Left lung (tissue), 4 donors: ENCODE measurements at regions not wholly inside any gene's neighbourhood (a gene's known extent, or its start where the extent isn't known, plus 50 kb on each side); places are given as distances from the start of the nearest gene placed in this dataset.
"Not testable (repeated sequence)": the region's sequence is repeated elsewhere in the genome, so short reads cannot be mapped to it uniquely, and the experiment has no call there.

Source experiments
- ATAC-seq: fragments of 200-7000 bp; cut with Tn5 transposase; one replicate; pipeline ENCODE4 v1.9.1; 2020; ENCODE audit warnings: moderate library complexity
- DNase-seq, 4 donors: peaks; one replicate each; pipeline ENCODE4 v3.0.0-alpha.2; 2013 to 2020
- H3K27ac ChIP-seq, 2 donors: fragments of 200-600 bp; sonication (generic) in 1 of 2; one replicate each; pipeline versions ENCODE4 v1.5.0 to v1.8.0; 2020 to 2021
- H3K27me3 ChIP-seq, 2 donors: fragments of 200-600 bp; sonication (generic) in 1 of 2; one replicate each; pipeline versions ENCODE4 v1.5.0 to v1.8.0; 2020 to 2021
- H3K36me3 ChIP-seq, 2 donors: fragments of 200-600 bp; sonication (generic) in 1 of 2; one replicate each; pipeline versions ENCODE4 v1.5.0 to v1.8.0; 2020 to 2021
- H3K4me1 ChIP-seq, 2 donors: fragments of 200-600 bp; one replicate each; pipeline ENCODE4 v1.8.0; 2021
- H3K4me3 ChIP-seq, 2 donors: fragments of 200-600 bp; sonication (generic) in 1 of 2; one replicate each; pipeline versions ENCODE4 v1.5.0 to v1.8.0; 2020 to 2021; ENCODE audit warnings: mild to moderate bottlenecking in 1 of 2
- H3K9me3 ChIP-seq, 2 donors: fragments of 200-600 bp; sonication (generic) in 1 of 2; one replicate each; pipeline versions ENCODE4 v1.5.0 to v1.8.0; 2020 to 2021
- intact Hi-C, 2 donors: fragments of 100-400 bp; cut with DNase I; formaldehyde crosslinking; loops; one replicate each; pipeline versions ENCODE4 v1.11.2 to v1.14.2; 2022
- TF ChIP-seq, protein P1 (sequence below), 2 donors: fragments of 200-600 bp; sonication (generic) in 1 of 2; IDR thresholded peaks; one replicate each; pipeline versions ENCODE4 v1.5.0 to v1.8.0; 2021; ENCODE audit warnings: antibody characterized with exemption in 2 of 2
- donor health status: DM: no; HTN: yes; CAD: no.
- donor health status: DM: no; HTN: no; CAD: no.

DNA sequence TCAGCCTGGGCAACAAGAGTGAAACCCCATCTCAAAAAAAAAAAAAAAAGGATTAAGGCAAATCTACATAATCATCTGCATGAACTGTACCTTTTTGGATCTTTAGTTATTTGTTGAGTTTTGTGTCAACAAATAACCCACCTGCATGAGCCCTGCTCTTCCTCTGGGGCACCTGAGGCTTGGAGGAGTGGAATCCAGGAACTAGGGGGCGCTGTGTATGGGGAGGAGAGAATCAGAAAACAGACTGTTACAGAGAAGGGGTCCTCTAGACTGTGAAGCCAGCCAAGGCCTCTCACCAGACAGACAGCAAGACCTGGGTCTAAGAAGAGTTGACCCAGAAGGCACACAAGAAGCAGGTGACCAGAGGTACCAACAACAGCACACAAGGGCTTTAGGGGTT lies 682.8 kb upstream of the NRP1 start:
- no peak overlapping the region for H3K4me3 ChIP-seq
- intact Hi-C loops, result no loop called here
- H3K4me1 ChIP-seq, result no peaks in the 10 kb centered on the region
- DNase-seq, result no peak
- no peaks in the 10 kb centered on the region for H3K9me3 ChIP-seq
- H3K27ac ChIP-seq, result no peak overlapping the region
- ATAC-seq, result no peak
- TF ChIP-seq, protein P1, sequence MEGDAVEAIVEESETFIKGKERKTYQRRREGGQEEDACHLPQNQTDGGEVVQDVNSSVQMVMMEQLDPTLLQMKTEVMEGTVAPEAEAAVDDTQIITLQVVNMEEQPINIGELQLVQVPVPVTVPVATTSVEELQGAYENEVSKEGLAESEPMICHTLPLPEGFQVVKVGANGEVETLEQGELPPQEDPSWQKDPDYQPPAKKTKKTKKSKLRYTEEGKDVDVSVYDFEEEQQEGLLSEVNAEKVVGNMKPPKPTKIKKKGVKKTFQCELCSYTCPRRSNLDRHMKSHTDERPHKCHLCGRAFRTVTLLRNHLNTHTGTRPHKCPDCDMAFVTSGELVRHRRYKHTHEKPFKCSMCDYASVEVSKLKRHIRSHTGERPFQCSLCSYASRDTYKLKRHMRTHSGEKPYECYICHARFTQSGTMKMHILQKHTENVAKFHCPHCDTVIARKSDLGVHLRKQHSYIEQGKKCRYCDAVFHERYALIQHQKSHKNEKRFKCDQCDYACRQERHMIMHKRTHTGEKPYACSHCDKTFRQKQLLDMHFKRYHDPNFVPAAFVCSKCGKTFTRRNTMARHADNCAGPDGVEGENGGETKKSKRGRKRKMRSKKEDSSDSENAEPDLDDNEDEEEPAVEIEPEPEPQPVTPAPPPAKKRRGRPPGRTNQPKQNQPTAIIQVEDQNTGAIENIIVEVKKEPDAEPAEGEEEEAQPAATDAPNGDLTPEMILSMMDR (IDR thresholded peaks at IDR 0.05), result no peak
- H3K27me3 ChIP-seq, result no peaks in the 10 kb centered on the region
- no peaks in the 10 kb centered on the region for H3K36me3 ChIP-seq

DNA sequence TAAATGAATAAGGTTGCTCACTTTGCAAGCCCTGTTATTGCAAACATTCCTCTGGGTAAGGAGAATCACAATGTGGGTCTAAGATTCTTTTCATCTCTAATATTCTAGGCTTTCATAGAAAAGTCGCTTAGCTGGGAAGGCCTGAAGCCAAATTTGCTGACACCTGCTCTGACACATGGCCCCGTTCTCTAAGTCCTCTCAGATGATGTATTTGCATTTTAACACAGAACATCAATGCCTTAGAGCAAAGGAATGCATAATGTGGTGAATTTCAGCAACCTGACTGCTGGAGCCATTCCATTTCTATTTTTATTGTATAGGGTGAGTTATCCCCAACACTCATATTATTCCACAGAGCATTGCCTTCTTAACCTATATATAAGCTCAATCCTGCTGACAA lies 682.1 kb upstream of the NRP1 start:
- H3K27ac ChIP-seq, result no peak overlapping the region
- no peak for ATAC-seq
- no peaks in the 10 kb centered on the region for H3K4me1 ChIP-seq
- no peaks in the 10 kb centered on the region for H3K27me3 ChIP-seq
- no peak for DNase-seq
- TF ChIP-seq, protein P1 (IDR thresholded peaks at IDR 0.05), result no peak
- H3K4me3 ChIP-seq, result no peak overlapping the region
- H3K9me3 ChIP-seq, result no peaks in the 10 kb centered on the region
- H3K36me3 ChIP-seq, result no peaks in the 10 kb centered on the region
- intact Hi-C loops, result no loop called here

- H3K36me3 ChIP-seq, result no peaks in the 10 kb centered on the region
- no peak overlapping the region for H3K27ac ChIP-seq
- TF ChIP-seq, protein P1 (IDR thresholded peaks at IDR 0.05), result no peak
- intact Hi-C loops, result no loop called here
- no peak for DNase-seq
- H3K9me3 ChIP-seq, result no peaks in the 10 kb centered on the region
- no peak overlapping the region for H3K4me3 ChIP-seq
- H3K4me1 ChIP-seq, result no peaks in the 10 kb centered on the region
- H3K27me3 ChIP-seq, result no peaks in the 10 kb centered on the region
- no peak for ATAC-seq
These were observed 681.2 kb upstream of the NRP1 start for GRCh38 chr10:34015700-34016099.

GRCh38 chr10:34013235-34013634 lies 678.8 kb upstream of the NRP1 start:
- ATAC-seq (no peak), DNase-seq (no peak)
- TF ChIP-seq, protein P1 (IDR thresholded peaks at IDR 0.05), result no peak
- H3K9me3 ChIP-seq, result no peaks in the 10 kb centered on the region
- no peaks in the 10 kb centered on the region for H3K36me3 ChIP-seq
- no peaks in the 10 kb centered on the region for H3K4me1 ChIP-seq
- H3K27me3 ChIP-seq, result no peaks in the 10 kb centered on the region
- intact Hi-C loops, result no loop called here
- no peak overlapping the region for H3K4me3 ChIP-seq
- no peak overlapping the region for H3K27ac ChIP-seq

DNA sequence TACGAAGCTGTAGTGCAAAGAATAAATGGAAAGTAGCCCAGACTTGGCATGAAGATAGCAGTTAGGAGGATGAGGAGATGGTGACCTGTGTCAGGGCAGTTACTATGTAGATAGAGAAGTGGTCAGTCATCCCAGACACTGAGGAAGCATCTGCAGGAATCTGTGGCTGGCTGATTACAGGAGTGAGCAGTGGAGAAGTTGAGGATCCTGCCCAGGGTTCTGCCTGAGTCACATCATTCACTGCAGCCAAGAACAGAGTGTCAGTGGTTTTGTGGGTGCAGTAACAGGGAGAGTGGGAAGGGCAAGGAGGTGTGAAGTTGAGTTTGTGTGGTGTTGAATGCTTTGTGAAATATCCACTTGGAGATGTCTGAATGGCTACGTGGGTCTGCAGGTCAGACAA lies 676.4 kb upstream of the NRP1 start:
- ATAC-seq, result no peak
- Histone ChIP-seq H3K4me3 (no peak overlapping the region), H3K27me3 (no peaks in the 10 kb centered on the region), H3K27ac (no peak overlapping the region), H3K36me3 (no peaks in the 10 kb centered on the region), H3K4me1 (no peaks in the 10 kb centered on the region), H3K9me3 (no peaks in the 10 kb centered on the region)
- intact Hi-C loops, result no loop called here
- TF ChIP-seq, protein P1 (IDR thresholded peaks at IDR 0.05), result no peak
- DNase-seq, result no peak

DNA sequence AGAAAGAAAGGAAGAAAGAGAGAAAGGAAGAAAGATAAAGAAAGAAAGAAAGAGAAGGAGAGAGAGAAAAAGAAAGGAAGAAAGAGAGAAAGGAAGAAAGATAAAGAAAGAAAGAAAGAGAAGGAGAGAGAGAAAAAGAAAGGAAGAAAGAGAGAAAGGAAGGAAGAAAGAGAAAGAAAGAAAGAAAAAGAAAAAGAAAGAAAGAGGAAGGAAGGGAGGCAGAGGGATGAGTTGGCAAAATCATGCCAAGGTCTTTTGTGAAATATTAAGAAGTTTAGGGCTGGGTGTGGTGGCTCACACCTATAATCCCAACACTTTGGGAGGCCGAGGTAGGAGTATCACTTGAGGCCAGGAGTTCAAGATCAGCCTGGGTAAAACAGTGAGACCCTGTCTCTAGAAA lies 675.8 kb upstream of the NRP1 start:
- H3K36me3 ChIP-seq, H3K27me3 ChIP-seq, H3K9me3 ChIP-seq, ATAC-seq, intact Hi-C loops, DNase-seq, H3K27ac ChIP-seq, H3K4me1 ChIP-seq, H3K4me3 ChIP-seq: not testable (repeated sequence)
